SJSA1 (cell line): ENCODE measurements at regions not wholly inside any gene's neighbourhood (a gene's known extent, or its start where the extent isn't known, plus 50 kb on each side); places are given as distances from the start of the nearest gene placed in this dataset.
"Not testable (repeated sequence)": the region's sequence is repeated elsewhere in the genome, so short reads cannot be mapped to it uniquely, and the experiment has no call there.

ENCODE experiments used
- DNase-seq, 2 experiments: peaks; one replicate each; pipeline ENCODE4 v3.0.0-alpha.2; 2015 to 2020; ENCODE audit warnings: low spot score in 2 of 2, low read depth in 1 of 2
- H3K27ac ChIP-seq: fragments of 250-450 bp; sonication (Bioruptor Pico); 2 replicates; pipeline ENCODE4 v1.5.1; 2020; ENCODE audit warnings: mild to moderate bottlenecking, moderate library complexity
- H3K27me3 ChIP-seq: fragments of 250-450 bp; sonication (Bioruptor Pico); replicated peaks from 2 replicates; pipeline ENCODE4 v1.5.1; 2020; ENCODE audit warnings: mild to moderate bottlenecking, moderate library complexity
- H3K36me3 ChIP-seq: fragments of 250-450 bp; sonication (Bioruptor Pico); 2 replicates; pipeline ENCODE4 v1.5.1; 2020; ENCODE audit warnings: mild to moderate bottlenecking
- H3K4me1 ChIP-seq: fragments of 250-450 bp; sonication (Bioruptor Pico); replicated peaks from 2 replicates; pipeline ENCODE4 v1.6.1; 2021; ENCODE audit warnings: mild to moderate bottlenecking
- H3K4me3 ChIP-seq: fragments of 250-450 bp; sonication (Bioruptor Pico); 2 replicates; pipeline ENCODE4 v1.5.1; 2020; ENCODE audit warnings: mild to moderate bottlenecking
- H3K9me3 ChIP-seq: fragments of 250-450 bp; sonication (Bioruptor Pico); replicated peaks from 2 replicates; pipeline ENCODE4 v1.5.1; 2020; ENCODE audit warnings: mild to moderate bottlenecking

DNA sequence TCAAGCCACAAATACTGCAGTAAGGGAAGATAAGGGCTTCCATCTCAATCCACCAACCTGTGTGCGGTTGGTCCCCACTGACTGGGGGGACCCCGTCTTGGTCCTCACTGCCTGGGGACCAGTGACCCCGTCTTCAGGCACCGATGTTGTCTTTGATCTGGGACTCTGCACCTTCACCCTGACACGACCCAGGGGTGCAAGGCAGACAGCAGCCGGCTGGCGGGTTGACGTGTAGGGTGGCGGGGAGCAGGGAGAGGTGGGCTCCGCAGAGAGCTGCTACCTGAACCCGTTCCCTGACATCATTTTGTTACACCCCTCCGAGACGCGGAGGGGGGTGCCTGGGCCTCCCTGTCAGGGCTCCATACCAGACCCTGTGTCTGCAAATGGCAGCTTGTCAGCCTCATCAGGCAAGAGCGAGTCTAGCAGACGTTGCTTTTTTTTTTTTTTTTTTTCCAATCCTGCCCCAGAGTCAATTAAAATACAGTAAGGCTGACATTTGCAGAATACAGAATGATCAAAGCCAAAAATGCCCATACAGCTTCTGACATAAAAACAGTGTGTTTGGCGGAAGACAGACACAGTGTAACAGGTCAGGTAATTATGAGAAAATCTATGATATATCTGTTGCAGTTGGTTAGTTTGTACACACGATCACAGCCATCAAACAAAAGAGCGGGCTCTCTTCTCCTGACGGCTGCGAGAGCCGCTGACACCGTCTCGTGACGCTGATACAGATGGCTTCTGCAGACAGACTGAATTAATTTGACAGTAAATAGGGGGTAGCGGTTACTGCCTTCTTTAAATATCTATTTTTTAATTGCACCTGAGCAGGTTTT lies 118.6 kb downstream of the CRLF2 start:
- Histone ChIP-seq H3K9me3 (no peaks in the 10 kb centered on the region; the same call in 1 of the 2 replicates), H3K36me3 (no peaks in the 10 kb centered on the region), H3K4me1 (no peaks in the 10 kb centered on the region), H3K27ac (no peak overlapping the region), H3K4me3 (no peak overlapping the region), H3K27me3 (no peaks in the 10 kb centered on the region)
- no peak for DNase-seq

DNA sequence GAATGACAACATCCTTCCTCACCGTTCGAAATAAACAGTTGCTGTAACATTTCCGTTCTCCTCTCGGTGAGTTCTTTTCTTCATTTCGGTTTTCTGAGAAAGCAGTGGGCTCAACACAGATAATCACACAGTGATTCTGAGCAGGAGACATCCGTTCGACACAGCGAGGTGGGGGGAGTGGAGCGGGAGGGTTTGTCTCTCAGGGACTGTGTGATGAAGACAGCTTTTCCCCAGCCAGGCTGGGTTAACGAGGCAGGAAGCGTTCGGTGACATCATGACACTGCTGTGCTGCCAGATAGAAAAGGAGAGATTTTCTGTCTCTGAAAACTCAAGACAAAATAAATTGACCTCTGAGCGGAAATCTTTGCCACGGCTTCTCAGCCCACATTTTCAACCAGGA lies 119.3 kb downstream of the CRLF2 start:
- Histone ChIP-seq H3K36me3 (no peaks in the 10 kb centered on the region), H3K4me3 (no peak overlapping the region), H3K9me3 (no peaks in the 10 kb centered on the region; the same call in 1 of the 2 replicates), H3K27me3 (no peaks in the 10 kb centered on the region), H3K4me1 (no peaks in the 10 kb centered on the region), H3K27ac (no peak overlapping the region)
- DNase-seq, result no peak

DNA sequence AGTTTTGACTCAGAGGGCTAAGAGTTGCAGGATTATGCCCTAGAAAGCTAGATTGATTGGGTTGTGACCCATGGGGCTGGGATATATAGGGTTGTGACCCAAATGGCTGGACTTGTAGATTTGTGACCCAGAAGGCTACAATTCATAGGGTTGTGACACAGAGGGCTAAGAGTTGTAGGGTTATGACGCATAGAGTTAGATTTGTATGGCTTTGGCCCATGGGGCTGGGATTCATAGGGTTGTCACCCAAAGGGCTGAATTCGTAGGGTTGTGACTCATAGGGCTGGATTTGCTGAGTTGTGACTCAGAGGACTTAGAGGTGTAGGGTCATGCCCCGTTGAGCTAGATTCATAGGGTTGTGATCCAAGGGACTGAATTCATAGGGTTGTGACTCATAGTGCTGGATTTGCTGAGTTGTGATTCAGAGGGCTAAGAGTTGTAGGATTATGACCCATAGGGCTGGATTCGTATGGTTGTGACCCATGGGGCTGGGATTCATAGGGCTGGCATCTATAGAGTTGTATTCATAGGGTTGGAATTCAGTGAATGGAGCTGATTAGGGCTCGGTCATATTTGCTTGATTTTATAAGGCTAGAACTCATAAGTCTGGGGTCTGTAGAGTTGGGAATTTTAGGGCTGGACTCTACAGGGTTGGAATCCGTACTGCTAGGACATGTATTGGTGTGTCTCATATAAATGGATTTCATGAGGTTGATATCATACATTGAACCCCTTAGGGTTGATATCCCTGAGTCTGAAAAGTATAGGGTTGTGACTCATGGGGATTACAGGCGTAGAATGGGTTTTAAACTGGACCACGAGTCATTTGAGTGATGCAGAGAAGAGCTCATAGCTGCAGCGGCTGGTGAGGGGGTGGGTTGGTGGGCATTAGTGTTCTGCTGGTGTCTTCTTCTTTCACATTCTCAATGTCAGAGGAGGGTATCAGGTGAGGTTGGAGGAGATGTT lies 125.7 kb downstream of the CRLF2 start:
- no peaks in the 10 kb centered on the region for H3K27me3 ChIP-seq
- no peak overlapping the region for H3K4me3 ChIP-seq
- no peaks in the 10 kb centered on the region for H3K9me3 ChIP-seq
- no peak overlapping the region; the same call in 1 of the 2 replicates for H3K27ac ChIP-seq
- H3K4me1 ChIP-seq, result no peaks in the 10 kb centered on the region
- no peaks in the 10 kb centered on the region for H3K36me3 ChIP-seq
- DNase-seq, result peak in 1 of 2 experiments; percentile 2

DNA sequence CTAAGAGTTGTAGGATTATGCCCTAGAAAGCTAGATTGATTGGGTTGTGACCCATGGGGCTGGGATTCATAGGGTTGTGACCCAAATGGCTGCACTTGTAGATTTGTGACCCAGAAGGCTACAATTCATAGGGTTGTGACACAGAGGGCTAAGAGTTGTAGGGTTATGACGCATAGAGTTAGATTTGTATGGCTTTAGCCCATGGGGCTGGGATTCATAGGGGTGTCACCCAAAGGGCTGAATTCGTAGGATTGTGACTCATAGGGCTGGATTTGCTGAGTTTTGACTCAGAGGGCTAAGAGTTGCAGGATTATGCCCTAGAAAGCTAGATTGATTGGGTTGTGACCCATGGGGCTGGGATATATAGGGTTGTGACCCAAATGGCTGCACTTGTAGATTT lies 126.6 kb downstream of the CRLF2 start:
- H3K4me1 ChIP-seq, H3K27ac ChIP-seq, H3K4me3 ChIP-seq, H3K27me3 ChIP-seq, DNase-seq, H3K9me3 ChIP-seq, H3K36me3 ChIP-seq: not testable (repeated sequence)

DNA sequence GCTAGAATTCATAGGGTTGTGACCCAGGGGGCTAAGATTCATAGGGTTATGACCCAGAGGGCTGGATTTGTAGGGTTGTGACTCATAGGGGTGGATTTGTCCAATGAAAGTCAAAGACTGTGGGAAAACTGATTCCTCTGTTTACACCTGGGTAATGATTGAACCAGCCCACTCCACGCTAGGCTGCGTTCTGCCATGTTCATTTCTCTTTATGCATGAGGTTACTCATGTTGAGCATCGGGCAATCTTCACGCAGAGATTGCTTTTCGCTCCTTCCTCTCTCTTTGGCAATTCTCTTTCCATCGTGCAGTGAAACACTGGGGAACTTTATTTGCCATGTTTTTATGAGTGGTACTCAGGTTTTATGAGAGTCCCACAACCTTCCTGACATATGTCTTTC lies 127.8 kb downstream of the CRLF2 start:
- no peaks in the 10 kb centered on the region for H3K9me3 ChIP-seq
- no peak for DNase-seq
- H3K27me3 ChIP-seq, result no peaks in the 10 kb centered on the region
- H3K4me1 ChIP-seq, result no peaks in the 10 kb centered on the region
- H3K27ac ChIP-seq, result no peak overlapping the region
- no peaks in the 10 kb centered on the region for H3K36me3 ChIP-seq
- H3K4me3 ChIP-seq, result no peak overlapping the region

DNA sequence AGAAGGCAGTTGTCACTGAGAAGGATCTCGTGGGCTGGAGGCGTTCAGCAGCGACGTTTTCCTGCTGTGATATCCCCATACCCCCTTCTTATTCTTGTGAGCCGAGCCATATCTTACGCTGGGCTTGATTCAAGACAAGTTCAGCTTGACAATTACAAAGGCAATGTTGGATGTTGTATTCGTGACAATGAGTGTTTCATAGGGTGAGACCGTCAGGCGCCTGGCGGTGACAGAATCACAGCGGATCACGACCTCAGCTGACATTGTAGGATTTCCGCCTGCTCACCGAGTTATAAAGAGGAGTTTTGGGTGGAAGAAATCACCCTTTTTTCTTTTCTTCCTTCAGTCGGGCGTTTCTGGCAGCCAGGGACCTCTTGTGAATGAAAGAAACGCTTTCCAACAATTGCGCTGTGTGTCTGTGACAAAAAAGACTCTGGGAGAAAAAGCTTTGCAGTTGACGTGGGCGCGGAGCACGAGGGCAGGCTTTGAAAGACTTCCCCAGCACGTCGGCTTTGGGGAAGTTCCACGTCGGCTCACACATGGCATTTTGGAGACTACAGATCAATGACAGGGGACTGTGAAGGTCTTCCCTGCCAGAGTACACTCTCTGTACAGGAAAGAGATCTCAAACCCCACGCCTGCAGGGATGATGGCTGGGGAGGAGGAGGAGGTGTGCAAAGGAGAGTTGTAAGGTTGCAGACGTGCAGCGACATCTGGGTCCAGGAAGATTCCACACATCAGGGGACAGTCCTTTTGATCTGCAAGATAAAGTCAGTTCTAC lies 135.4 kb downstream of the CRLF2 start:
- H3K27me3 ChIP-seq, result no peaks in the 10 kb centered on the region
- no peak overlapping the region for H3K4me3 ChIP-seq
- no peaks in the 10 kb centered on the region for H3K4me1 ChIP-seq
- peaks cover 6% of the 10 kb centered on the region for H3K9me3 ChIP-seq
- H3K27ac ChIP-seq, result no peak overlapping the region
- H3K36me3 ChIP-seq, result no peaks in the 10 kb centered on the region
- DNase-seq, result no peak

GRCh38 chrX:1075741-1076140 lies 136.7 kb downstream of the CRLF2 start:
- H3K4me3 ChIP-seq, result no peak overlapping the region
- H3K36me3 ChIP-seq, result no peaks in the 10 kb centered on the region
- H3K27me3 ChIP-seq, result no peaks in the 10 kb centered on the region
- H3K4me1 ChIP-seq, result no peaks in the 10 kb centered on the region
- H3K27ac ChIP-seq, result no peak overlapping the region
- DNase-seq, result no peak
- H3K9me3 ChIP-seq, result peaks cover 6% of the 10 kb centered on the region

DNA sequence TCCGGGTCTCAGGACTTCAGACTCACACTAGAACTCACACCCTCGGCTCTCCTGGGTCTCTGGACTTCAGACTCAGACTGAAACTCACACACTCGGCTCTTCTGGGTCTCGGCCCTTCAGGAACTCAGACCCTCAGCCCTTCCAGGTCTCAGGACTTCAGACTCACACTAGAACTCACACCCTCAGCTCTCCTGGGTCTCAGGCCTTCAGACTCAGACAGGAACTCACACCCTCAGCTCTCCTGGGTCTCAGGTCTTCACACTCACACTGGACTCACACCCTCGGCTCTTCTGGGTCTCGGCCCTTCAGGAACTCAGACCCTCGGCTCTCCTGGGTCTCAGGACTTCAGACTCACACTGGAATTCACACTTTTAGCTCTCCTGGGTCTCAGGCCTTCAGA lies 137.3 kb downstream of the CRLF2 start:
- no peak overlapping the region for H3K4me3 ChIP-seq
- peaks cover 6% of the 10 kb centered on the region for H3K9me3 ChIP-seq
- H3K27ac ChIP-seq, result no peak overlapping the region
- no peaks in the 10 kb centered on the region for H3K27me3 ChIP-seq
- no peaks in the 10 kb centered on the region for H3K4me1 ChIP-seq
- H3K36me3 ChIP-seq, result no peaks in the 10 kb centered on the region
- no peak for DNase-seq

DNA sequence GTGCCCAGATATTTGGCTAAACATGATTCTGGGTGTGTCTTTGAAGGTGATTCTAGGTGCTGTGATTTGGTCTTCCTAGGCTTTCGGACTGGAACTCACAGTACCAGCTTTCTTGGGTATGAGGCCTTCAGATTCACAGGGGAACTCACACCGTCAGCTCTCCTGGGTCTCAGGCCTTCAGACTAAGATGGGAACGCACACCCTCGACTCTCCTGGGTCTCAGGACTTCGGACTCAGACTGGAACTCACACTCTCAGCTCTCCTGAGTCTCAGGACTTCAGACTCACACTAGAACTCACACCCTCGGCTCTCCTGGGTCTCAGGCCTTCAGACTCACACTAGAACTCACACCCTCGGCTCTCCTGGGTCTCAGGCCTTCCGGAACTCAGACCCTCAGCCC lies 137.7 kb downstream of the CRLF2 start:
- Histone ChIP-seq H3K27ac (no peak overlapping the region), H3K36me3 (no peaks in the 10 kb centered on the region), H3K27me3 (no peaks in the 10 kb centered on the region), H3K4me1 (no peaks in the 10 kb centered on the region), H3K4me3 (no peak overlapping the region), H3K9me3 (peaks cover 6% of the 10 kb centered on the region)
- DNase-seq, result no peak

DNA sequence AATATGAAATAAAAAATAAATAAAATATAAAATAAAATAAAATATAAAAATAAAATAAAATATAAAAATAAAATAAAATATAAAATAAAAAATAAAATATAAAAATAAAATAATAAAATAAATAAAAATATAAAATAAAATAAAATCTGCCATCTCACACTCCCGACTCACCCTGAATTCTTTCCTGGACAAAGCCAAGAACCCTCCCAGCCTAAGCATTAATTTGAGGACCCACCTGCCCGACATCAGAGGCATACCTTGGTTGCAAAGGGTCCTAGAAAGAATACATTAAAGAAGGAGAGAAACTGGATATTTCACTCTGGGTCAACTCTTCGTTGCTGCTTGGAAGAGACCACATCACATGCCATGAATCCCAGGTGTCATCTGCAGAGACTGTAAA lies 138.3 kb downstream of the CRLF2 start:
- DNase-seq, result no peak
- Histone ChIP-seq H3K27ac (no peak overlapping the region), H3K36me3 (no peaks in the 10 kb centered on the region), H3K27me3 (no peaks in the 10 kb centered on the region), H3K4me1 (no peaks in the 10 kb centered on the region), H3K4me3 (no peak overlapping the region), H3K9me3 (peaks cover 6% of the 10 kb centered on the region)

GRCh38 chrX:1072637-1073377 lies 139.6 kb downstream of the CRLF2 start:
- H3K9me3 ChIP-seq, result peaks cover 6% of the 10 kb centered on the region
- H3K36me3 ChIP-seq, result no peaks in the 10 kb centered on the region
- no peak for DNase-seq
- no peak overlapping the region for H3K4me3 ChIP-seq
- H3K27ac ChIP-seq, result no peak overlapping the region
- H3K4me1 ChIP-seq, result no peaks in the 10 kb centered on the region
- H3K27me3 ChIP-seq, result no peaks in the 10 kb centered on the region

- Histone ChIP-seq H3K4me3 (no peak overlapping the region), H3K27ac (no peak overlapping the region), H3K9me3 (peaks cover 6% of the 10 kb centered on the region), H3K27me3 (no peaks in the 10 kb centered on the region), H3K4me1 (no peaks in the 10 kb centered on the region), H3K36me3 (no peaks in the 10 kb centered on the region)
- no peak for DNase-seq
Measured at GRCh38 chrX:1071351-1071750, 141.1 kb downstream of the CRLF2 start.

GRCh38 chrX:1062351-1062750 lies 150.1 kb downstream of the CRLF2 start:
- Histone ChIP-seq H3K9me3 (peaks cover 7% of the 10 kb centered on the region; the same call in 1 of the 2 replicates), H3K4me1 (no peaks in the 10 kb centered on the region), H3K27ac (no peak overlapping the region), H3K4me3 (no peak overlapping the region), H3K36me3 (no peaks in the 10 kb centered on the region), H3K27me3 (no peaks in the 10 kb centered on the region)
- DNase-seq, result no peak
